Activated naive CD4-positive, alpha-beta T cell treated with anti-CD3 and anti-CD28 coated beads, Interleukin-2, amount 10 ng/mL, durations not matched to agents 7 days and 5 days (primary cell): ENCODE measurements at regions not wholly inside any gene's neighbourhood (a gene's known extent, or its start where the extent isn't known, plus 50 kb on each side); places are given as distances from the start of the nearest gene placed in this dataset.

Experiments used
- CTCF ChIA-PET: fragments of 350-600 bp; sonication (Branson Sonifier 250); formaldehyde crosslinking; loops from one replicate; lab custom pipeline; 2021; ENCODE audit warnings: antibody characterized with exemption; lab: Charles Lee
- DNase-seq: peaks from one replicate; pipeline ENCODE4 v3.0.0-alpha.2; 2020
- H3K27ac Mint-ChIP-seq: one replicate; pipeline ENCODE4 v1.8.0; 2021; ENCODE audit warnings: mild to moderate bottlenecking, moderate library complexity, mixed read lengths
- H3K27me3 Mint-ChIP-seq: one replicate; pipeline ENCODE4 v1.8.0; 2021; ENCODE audit warnings: mild to moderate bottlenecking, mixed read lengths
- H3K36me3 Mint-ChIP-seq: one replicate; pipeline ENCODE4 v1.8.0; 2021; ENCODE audit warnings: mixed read lengths
- H3K4me1 Mint-ChIP-seq: one replicate; pipeline ENCODE4 v1.8.0; 2021; ENCODE audit warnings: mixed read lengths
- H3K4me3 Mint-ChIP-seq: one replicate; pipeline ENCODE4 v1.8.0; 2021; ENCODE audit warnings: mild to moderate bottlenecking, moderate library complexity, mixed read lengths
- H3K9me3 Mint-ChIP-seq: one replicate; pipeline ENCODE4 v1.8.0; 2021; ENCODE audit warnings: mixed read lengths

DNA sequence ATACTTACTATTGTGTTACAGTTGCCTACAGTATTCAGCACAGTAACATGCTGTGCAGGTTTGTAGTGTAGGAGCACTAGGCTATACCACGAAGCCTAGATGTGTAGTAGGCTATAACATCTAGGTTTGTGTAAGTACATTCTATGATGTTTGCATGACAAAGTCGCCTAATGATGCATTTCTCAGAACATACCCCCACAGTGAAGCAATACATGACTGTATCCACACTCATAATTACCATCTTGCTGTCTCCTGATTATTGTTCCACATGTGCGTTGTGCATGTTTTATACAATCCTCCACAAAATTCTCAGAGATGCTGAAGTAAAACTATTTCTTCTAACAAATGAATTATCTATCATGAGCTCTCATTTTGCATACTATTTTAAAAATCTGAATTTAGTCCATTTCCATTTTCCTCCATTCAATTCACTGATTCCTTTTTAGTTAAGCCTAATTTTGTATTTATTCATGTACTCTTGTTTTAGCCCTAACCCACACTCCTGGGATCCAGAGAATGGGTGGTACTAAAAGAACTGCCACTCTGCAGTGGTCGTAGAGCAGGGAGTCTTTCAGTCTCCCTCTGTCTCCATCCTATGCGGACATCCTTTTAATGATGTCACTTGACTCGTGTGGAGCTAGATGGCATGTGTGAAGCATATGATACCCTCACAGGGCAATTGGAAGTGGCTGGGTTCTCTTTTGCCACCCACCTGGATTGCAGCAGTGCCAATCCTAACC is 67.6 kb upstream of the CAV2 start:
- Mint-ChIP-seq H3K27ac (no peak overlapping the region), H3K36me3 (no peaks in the 10 kb centered on the region), H3K9me3 (no peaks in the 10 kb centered on the region), H3K4me1 (no peaks in the 10 kb centered on the region), H3K27me3 (peaks cover 11% of the 10 kb centered on the region), H3K4me3 (no peak overlapping the region)
- CTCF ChIA-PET, result no interaction called here
- DNase-seq, result no peak

DNA sequence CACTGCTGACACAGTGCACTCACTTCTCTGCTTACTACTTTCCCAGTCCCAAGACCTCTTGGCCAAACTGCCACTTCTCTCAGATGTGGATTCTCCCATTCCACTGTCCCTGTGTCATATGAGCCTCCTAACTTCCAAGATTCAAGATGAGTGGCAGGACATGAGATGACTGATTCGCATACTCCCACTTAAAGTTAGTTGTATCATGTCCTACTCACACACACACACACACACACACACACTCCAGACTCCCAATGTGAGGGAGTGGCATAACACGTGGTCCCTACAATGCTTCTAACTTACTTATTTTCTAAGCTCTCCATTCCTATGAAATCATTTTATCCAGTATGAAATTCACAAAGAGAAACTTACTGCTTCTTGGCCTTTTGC is 67.0 kb upstream of the CAV2 start:
- H3K27me3 Mint-ChIP-seq, result peaks cover 11% of the 10 kb centered on the region
- DNase-seq, result no peak

DNA sequence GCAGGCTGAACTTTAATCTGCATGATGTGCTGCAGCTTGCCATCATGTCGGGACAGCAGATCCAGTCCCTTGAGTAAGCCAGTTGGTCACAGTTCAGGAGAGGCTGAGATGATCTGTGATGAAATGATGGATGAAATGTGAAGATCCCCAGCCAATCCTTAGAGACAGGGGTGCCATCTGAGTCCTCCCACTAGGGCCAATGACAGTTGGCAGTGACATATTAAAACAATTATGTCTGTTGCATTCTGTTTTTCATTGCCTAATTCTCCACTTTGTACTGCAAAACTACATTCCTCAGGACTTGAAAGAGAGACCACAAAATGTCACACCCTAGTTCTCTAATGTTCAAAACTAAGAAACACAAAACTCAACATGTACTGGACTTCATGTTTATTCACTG is 66.3 kb upstream of the CAV2 start:
- Mint-ChIP-seq H3K4me3 (no peak overlapping the region), H3K27me3 (peaks cover 15% of the 10 kb centered on the region), H3K36me3 (no peaks in the 10 kb centered on the region), H3K27ac (no peak overlapping the region), H3K4me1 (no peaks in the 10 kb centered on the region), H3K9me3 (no peaks in the 10 kb centered on the region)
- CTCF ChIA-PET, result interaction anchor here (0.6 kb wide), 1 partner anchor 519 kb away, joined by 3 read pairs; no protein-coding TSS in a partner anchor
- DNase-seq, result no peak

More for the DNA sequence above, 67.0 kb upstream of the CAV2 start:
- Mint-ChIP-seq H3K9me3 (no peaks in the 10 kb centered on the region), H3K4me3 (no peak overlapping the region), H3K4me1 (no peaks in the 10 kb centered on the region), H3K36me3 (no peaks in the 10 kb centered on the region), H3K27ac (no peak overlapping the region)
- CTCF ChIA-PET, result interaction anchor here (0.6 kb wide), 1 partner anchor 518 kb away, joined by 3 read pairs; no protein-coding TSS in a partner anchor

DNA sequence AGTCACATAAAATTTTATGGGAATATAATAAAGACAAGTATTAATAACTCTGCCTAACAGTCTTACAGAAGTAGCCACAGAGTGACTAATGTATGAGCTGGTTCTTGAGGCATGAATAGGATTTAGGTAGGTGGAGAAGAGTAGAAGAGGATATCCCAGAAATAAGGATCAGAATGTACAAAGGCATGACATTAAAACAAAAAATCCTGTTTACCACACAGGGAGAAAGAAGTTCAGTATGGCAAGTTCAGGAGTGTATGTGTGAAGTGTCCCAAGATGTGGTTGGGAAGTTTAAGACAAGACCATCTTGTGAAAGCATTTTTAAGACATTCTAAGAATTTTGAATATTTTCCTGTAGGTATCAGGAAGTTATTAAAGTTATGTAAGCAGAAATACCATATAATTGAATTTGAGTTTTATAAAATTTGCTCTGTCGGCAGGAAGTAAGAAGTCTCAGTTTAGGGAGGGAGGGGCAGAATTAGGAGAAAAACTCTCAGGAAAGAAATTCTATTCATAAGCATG is 64.7 kb upstream of the CAV2 start:
- DNase-seq, result no peak
- CTCF ChIA-PET, result no interaction called here
- Mint-ChIP-seq H3K4me3 (no peak overlapping the region), H3K27me3 (peaks cover 15% of the 10 kb centered on the region), H3K9me3 (no peaks in the 10 kb centered on the region), H3K36me3 (no peaks in the 10 kb centered on the region), H3K27ac (no peak overlapping the region), H3K4me1 (no peaks in the 10 kb centered on the region)

DNA sequence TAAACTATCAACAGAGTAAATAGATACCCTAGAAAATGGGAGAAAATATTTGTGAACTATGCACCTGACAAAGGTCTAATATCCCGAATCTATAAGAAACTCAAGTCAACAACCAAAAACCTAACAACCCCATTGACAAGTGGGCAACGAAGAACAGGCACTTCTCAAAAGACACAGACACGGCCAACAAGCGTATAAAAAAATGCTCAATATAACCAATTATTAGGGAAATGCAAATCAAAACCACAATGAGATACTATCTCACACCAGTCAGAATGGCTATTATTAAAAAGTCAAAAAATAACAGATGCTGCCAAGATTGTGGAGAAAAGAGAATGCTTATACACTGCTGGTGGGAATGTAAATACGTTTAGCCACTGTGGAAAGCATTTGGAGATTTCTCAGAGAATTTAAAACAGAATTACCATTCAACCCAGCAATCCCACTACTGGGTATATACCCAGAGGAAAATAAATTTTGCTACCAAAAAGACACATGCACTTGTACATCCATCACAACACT is 63.2 kb upstream of the CAV2 start:
- H3K27ac Mint-ChIP-seq, result no peak overlapping the region
- H3K36me3 Mint-ChIP-seq, result no peaks in the 10 kb centered on the region
- CTCF ChIA-PET, result no interaction called here
- H3K4me3 Mint-ChIP-seq, result no peak overlapping the region
- DNase-seq, result no peak
- H3K9me3 Mint-ChIP-seq, result no peaks in the 10 kb centered on the region
- H3K4me1 Mint-ChIP-seq, result no peaks in the 10 kb centered on the region
- H3K27me3 Mint-ChIP-seq, result peaks cover 15% of the 10 kb centered on the region

DNA sequence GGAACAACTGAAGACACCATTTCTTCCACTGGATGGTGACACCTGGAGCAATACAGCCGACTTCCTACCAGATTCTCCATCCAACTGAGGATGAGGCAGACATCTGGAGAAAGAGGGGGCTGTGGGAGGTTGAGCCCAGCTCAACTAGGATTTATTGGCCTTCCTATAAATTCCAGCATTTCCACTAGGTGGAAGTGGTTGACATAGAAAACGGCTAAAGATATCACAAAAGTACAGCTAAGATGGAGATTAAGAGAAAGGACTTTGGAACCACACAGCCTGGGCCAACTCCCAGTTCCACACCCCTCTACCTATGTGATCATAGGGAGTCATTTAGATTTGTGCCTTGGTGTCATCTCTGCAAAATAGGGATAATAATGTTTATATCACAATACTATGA is 61.3 kb upstream of the CAV2 start:
- CTCF ChIA-PET, result no interaction called here
- Mint-ChIP-seq H3K27me3 (peaks cover 5% of the 10 kb centered on the region), H3K36me3 (no peaks in the 10 kb centered on the region), H3K4me3 (no peak overlapping the region), H3K4me1 (no peaks in the 10 kb centered on the region), H3K9me3 (no peaks in the 10 kb centered on the region), H3K27ac (no peak overlapping the region)
- DNase-seq, result no peak

DNA sequence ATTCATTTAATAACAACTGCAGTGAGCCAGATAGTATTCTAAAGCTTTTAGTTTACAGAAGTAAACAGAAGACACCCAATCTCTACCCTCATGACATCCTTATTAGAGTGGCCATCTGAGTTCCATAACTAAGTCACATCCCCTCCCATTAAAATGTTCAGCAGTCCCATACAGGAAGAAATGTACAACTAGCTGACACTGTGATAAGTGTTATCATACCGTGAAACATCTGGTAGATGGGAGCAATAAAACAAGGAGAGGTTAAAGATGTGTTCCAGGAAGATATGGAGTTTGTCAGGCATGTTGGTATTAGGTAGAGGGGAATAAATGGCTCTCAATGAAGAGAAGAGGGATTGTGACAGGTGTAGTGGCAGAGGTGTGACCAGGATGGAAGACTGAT is 60.5 kb upstream of the CAV2 start:
- CTCF ChIA-PET, result no interaction called here

DNA sequence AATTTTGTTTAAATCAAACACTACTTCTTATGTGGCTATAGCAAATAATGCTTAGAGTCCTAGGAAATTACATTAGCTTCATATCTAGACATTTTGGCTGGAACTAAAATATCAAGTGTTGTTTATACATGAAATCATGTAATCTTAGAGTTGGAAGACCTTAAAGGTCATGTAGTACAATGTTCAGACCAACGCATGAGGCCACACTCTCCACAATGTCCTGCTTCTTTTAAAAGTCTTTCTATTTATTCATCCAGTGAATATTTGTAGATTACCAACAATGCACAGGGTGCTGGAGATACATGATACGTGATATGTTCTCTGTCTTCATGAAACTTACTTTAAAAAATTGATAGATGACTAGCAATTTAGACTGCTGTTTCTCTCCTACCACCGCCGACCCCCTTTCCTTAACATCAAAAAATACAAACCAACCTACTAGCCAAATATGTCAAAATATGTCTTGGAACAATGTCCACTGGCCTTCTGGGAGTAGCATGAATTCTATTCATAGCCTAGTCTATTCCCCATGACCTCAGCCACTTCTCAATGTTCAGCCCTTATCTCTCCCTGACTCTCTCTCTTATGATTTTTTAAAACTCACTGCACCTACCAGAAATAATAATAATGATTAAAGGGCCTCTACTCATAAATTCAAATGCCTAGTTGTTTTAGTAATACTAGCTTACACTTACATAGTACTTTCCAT is 59.5 kb upstream of the CAV2 start:
- Mint-ChIP-seq H3K4me3 (no peak overlapping the region), H3K4me1 (no peaks in the 10 kb centered on the region), H3K27me3 (peaks cover 4% of the 10 kb centered on the region), H3K9me3 (no peaks in the 10 kb centered on the region), H3K27ac (no peak overlapping the region), H3K36me3 (no peaks in the 10 kb centered on the region)
- CTCF ChIA-PET, result no interaction called here
- no peak for DNase-seq

More for the DNA sequence above, 60.5 kb upstream of the CAV2 start:
- DNase-seq, result no peak
- Mint-ChIP-seq H3K9me3 (no peaks in the 10 kb centered on the region), H3K27me3 (peaks cover 4% of the 10 kb centered on the region), H3K4me3 (no peak overlapping the region), H3K27ac (no peak overlapping the region), H3K36me3 (no peaks in the 10 kb centered on the region), H3K4me1 (no peaks in the 10 kb centered on the region)

DNA sequence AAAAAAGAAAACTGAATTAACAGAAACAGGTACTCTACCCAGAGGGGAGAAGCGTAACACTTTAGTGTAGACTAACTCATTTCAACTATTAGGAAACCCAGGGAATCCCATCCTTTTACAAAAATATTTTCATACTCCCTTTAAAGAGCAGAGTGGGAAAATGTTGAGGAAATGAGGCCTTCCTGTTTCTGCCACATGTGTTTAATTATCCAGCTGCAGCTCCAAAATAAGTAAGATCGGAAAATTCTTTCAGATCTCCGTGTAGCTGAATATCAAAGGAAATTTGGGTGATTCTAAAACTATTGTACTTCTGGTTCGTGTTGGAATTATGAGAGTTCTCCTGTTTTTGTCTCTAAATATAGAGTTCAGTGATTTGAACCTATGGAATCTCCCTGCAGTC is 58.0 kb upstream of the CAV2 start:
- Mint-ChIP-seq H3K9me3 (no peaks in the 10 kb centered on the region), H3K4me3 (no peak overlapping the region), H3K4me1 (no peaks in the 10 kb centered on the region), H3K36me3 (no peaks in the 10 kb centered on the region), H3K27me3 (peaks cover 4% of the 10 kb centered on the region), H3K27ac (no peak overlapping the region)
- no peak for DNase-seq
- CTCF ChIA-PET, result no interaction called here

DNA sequence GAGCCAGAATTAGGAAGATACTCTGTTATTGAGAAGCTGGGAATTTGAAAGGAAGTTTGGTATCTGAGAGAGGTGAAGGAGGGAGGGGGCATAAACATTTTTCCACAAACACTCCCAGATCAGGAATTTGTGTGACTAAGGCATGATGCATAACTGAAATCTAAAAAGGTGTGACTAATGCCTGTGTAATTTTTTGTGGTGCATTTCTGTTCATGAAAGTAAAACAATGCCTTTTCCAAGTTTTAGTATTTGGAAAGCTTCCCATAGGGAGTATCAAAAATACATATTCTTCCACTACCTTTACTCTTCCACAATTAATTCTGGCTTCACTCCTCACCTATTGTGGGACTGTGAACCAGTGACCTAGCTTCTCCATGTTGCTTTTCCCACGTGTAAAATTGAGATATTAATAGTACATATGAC is 56.4 kb upstream of the CAV2 start:
- no peaks in the 10 kb centered on the region for H3K4me1 Mint-ChIP-seq
- H3K9me3 Mint-ChIP-seq, result no peaks in the 10 kb centered on the region
- H3K4me3 Mint-ChIP-seq, result no peak overlapping the region
- H3K36me3 Mint-ChIP-seq, result no peaks in the 10 kb centered on the region
- H3K27ac Mint-ChIP-seq, result no peak overlapping the region
- H3K27me3 Mint-ChIP-seq, result peaks cover 1% of the 10 kb centered on the region
- CTCF ChIA-PET, result interaction anchor here (1.1 kb wide), 1 partner anchor 149 kb away, joined by 3 read pairs; no protein-coding TSS in a partner anchor
- DNase-seq, result no peak

DNA sequence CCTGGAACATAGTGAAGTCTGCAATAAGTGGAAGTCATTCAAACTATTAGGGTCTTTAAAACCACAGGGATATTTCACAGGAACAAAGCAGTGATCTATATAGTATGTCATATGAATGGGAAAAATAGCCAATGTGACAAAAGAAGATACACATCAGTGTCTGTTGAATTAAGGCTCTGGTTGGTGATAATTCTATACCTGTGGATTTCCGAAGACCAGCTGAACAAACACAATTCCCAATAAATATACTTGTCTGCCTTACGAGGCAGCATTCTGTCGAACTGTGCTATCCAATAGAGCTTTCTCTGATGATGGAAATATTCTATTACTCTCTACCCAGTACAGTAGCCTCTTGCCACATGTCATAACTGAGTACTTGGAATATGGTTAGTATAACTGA is 55.9 kb upstream of the CAV2 start:
- Mint-ChIP-seq H3K27ac (no peak overlapping the region), H3K4me1 (no peaks in the 10 kb centered on the region), H3K4me3 (no peak overlapping the region), H3K27me3 (no peaks in the 10 kb centered on the region), H3K36me3 (no peaks in the 10 kb centered on the region), H3K9me3 (no peaks in the 10 kb centered on the region)
- CTCF ChIA-PET, result no interaction called here
- DNase-seq, result no peak

DNA sequence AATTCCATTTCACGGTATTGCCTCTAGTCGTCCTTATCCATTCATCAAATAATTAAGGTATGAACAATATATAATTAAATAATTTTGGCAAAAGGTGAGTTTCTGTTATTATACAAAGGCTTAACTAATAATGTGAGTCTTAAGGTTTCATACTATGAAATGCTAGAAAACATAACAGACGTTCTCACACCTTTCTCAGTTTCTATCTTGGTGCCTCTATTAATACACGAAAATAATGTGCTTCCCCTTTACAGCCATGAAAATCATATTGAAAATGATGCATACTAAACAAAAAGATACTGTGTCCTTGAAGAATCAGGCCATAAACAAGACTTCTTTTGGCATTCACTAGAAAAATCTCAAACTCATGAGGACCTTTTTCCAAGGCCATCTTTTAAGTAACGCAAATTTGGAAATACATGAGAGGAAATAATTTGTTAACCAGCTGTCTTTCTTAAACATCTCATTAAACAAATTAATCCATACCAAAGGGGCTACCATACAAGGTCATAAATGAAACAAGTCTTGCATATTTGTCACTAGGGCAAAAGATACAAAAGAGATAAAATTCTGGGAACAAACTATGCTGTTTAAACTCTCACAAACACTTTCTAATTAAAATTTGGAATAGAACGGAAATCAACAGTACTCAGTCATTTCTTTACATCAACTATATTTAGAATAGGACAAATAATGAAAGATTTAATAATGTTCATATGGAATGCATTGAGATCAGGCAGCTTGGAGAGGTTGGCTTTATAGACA is 53.9 kb upstream of the CAV2 start:
- Mint-ChIP-seq H3K4me1 (no peaks in the 10 kb centered on the region), H3K36me3 (no peaks in the 10 kb centered on the region), H3K9me3 (no peaks in the 10 kb centered on the region), H3K27ac (no peak overlapping the region), H3K27me3 (no peaks in the 10 kb centered on the region), H3K4me3 (no peak overlapping the region)
- CTCF ChIA-PET, result no interaction called here
- no peak for DNase-seq

DNA sequence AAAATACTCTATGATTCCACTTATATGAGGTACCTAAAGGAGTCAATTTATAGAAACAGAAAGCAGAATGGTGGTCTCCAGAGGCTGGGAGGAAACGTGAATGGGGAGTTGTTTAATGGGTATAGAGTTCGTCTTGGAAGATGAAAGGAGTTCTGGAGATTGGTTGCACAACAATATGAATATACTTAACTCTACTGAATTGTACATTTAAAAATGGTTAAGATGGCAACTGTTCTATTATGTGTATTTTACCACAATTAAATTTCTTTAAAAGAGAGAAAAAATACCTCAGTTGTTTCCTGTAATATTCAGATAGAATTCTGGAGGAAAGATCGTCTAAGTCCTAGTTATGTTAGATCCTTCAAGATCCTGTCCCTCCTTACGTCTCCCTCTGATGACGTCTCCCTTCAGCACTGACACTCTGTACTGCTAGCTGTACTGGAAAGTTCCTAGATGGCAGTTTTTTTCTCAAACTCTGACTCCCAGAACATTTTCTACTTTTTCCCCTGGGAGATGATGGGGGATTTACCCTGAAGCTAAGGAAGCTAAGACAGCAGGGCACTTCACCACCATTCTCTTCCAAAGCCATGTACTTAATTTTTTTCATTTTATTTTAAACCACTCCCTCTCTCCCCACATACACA is 53.2 kb upstream of the CAV2 start:
- DNase-seq, result no peak
- Mint-ChIP-seq H3K27ac (no peak overlapping the region), H3K27me3 (no peaks in the 10 kb centered on the region), H3K9me3 (no peaks in the 10 kb centered on the region), H3K36me3 (no peaks in the 10 kb centered on the region), H3K4me3 (no peak overlapping the region), H3K4me1 (no peaks in the 10 kb centered on the region)
- CTCF ChIA-PET, result no interaction called here

DNA sequence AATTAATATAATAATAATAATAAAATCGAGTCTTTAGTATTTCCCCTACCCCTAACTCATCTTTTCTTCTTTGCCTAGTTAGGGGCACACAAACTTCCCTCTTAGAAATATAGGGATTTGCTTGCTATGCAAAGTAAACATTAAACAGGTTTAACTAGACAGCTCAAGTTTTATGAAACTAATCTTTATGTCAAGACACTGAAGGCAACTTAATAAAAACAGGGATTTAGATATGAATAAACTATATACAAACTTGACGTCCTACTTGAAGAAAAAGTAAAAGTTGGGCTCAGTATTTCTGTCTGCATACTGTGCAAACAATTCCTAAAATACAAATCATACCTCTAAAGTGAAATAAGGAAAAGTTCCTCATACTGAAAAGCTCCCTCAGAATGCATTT is 52.1 kb upstream of the CAV2 start:
- no peak for DNase-seq
- no peaks in the 10 kb centered on the region for H3K4me1 Mint-ChIP-seq
- H3K4me3 Mint-ChIP-seq, result no peak overlapping the region
- no peak overlapping the region for H3K27ac Mint-ChIP-seq
- H3K9me3 Mint-ChIP-seq, result no peaks in the 10 kb centered on the region
- CTCF ChIA-PET, result no interaction called here
- H3K36me3 Mint-ChIP-seq, result no peaks in the 10 kb centered on the region
- H3K27me3 Mint-ChIP-seq, result no peaks in the 10 kb centered on the region
